ENCODE measurements at regions not wholly inside any gene's neighbourhood (a gene's known extent, or its start where the extent isn't known, plus 50 kb on each side); places are given as distances from the start of the nearest gene placed in this dataset.

DNA sequence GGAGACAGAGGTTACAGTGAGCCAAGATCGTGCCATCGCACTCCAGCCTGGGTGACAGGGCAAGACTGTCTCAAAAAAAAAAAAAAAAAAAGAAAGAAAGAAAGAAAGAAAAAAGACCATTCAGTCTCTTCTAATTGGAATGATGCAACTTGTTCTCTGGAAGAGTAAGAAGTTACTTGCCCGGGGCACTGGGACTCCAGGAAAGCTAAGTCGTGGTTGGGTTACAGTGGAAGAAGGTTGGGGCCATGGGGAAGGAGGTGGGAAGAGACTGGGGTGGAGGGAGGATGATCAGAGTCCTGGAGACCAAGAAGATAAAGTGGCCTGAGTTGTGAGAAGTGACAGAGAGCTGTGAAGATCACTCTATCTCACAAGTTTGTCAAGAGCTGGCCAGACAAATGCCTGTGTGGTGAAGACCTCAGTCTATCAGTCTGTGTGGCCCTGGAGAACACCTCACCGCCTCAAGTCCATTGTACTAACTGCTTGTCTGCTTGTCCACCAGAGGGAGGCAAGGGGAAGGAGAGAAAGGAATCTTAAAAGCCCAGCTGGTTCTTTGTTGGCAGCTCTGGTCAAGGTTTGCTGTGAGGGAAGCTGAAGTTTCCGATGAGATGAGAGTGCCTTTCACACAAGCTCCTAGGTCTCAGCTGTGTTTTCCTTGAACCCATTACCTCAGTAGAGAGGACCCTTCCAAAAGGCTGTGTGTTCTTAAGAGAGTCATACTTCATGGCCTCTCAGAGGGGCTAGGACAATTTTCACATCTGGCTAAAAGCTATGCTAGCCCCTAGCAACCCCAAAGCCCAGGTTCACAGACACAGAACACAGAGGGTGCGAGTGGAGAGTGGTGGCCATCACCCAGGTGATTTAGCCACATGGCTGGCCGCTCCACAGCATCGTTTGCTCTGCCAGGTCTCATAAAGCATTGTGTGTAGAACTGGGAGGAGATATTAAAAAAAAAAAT is 72.0 kb upstream of the TMEM178A start:
- no peak overlapping the region for H3K9ac ChIP-seq (ENCODE audit: low read depth, low read length, poor library complexity, severe bottlenecking)
- H3K36me3 ChIP-seq (ENCODE audit: insufficient read depth, low read length): no peaks in the 10 kb centered on the region
- TF ChIP-seq CTCF (conservative IDR thresholded peaks at IDR 0.05; ENCODE audit: low read length): peak; percentile 63
- no peak for TF ChIP-seq EZH2phosphoT487 (IDR thresholded peaks at IDR 0.05; ENCODE audit: borderline replicate concordance)
- H4K20me1 ChIP-seq (ENCODE audit: insufficient read depth, low read length, poor library complexity, severe bottlenecking): no peaks in the 10 kb centered on the region
- no peaks in the 10 kb centered on the region for H3K27me3 ChIP-seq (ENCODE audit: insufficient read depth, low read length, poor library complexity, severe bottlenecking)
- H3K4me2 ChIP-seq (ENCODE audit: low read depth, low read length, poor library complexity, severe bottlenecking): no peak overlapping the region
- H3K4me1 ChIP-seq (ENCODE audit: insufficient read depth, low read length, poor library complexity, severe bottlenecking): no peaks in the 10 kb centered on the region
- H2AFZ ChIP-seq (ENCODE audit: low read length): no peak overlapping the region
- H3K9me2 ChIP-seq (replicated peaks; ENCODE audit: low read depth, low read length): no peaks in the 10 kb centered on the region
- H3K79me2 ChIP-seq (ENCODE audit: insufficient read depth, low read length): no peaks in the 10 kb centered on the region
- H3K4me3 ChIP-seq (ENCODE audit: low read length, poor library complexity, severe bottlenecking): no peak overlapping the region
- H3K9me3 ChIP-seq (ENCODE audit: insufficient read depth, low read depth, low read length): no peaks in the 10 kb centered on the region
- H3F3A ChIP-seq (ENCODE audit: low read depth): no peaks in the 10 kb centered on the region

GRCh38 chr2:39595116-39595515 is 70.6 kb upstream of the TMEM178A start:
- Histone ChIP-seq H3K4me3 (ENCODE audit: low read length, poor library complexity, severe bottlenecking) (no peak overlapping the region), H3K79me2 (ENCODE audit: insufficient read depth, low read length) (no peaks in the 10 kb centered on the region), H3K9me3 (ENCODE audit: insufficient read depth, low read depth, low read length) (no peaks in the 10 kb centered on the region), H3K4me2 (ENCODE audit: low read depth, low read length, poor library complexity, severe bottlenecking) (no peak overlapping the region), H2AFZ (ENCODE audit: low read length) (no peak overlapping the region), H3K9me2 (replicated peaks; ENCODE audit: low read depth, low read length) (no peaks in the 10 kb centered on the region), H3K27me3 (ENCODE audit: insufficient read depth, low read length, poor library complexity, severe bottlenecking) (no peaks in the 10 kb centered on the region), H3K9ac (ENCODE audit: low read depth, low read length, poor library complexity, severe bottlenecking) (no peak overlapping the region), H4K20me1 (ENCODE audit: insufficient read depth, low read length, poor library complexity, severe bottlenecking) (no peaks in the 10 kb centered on the region), H3F3A (ENCODE audit: low read depth) (no peaks in the 10 kb centered on the region), H3K36me3 (ENCODE audit: insufficient read depth, low read length) (no peaks in the 10 kb centered on the region), H3K4me1 (ENCODE audit: insufficient read depth, low read length, poor library complexity, severe bottlenecking) (no peaks in the 10 kb centered on the region)
- no peak for TF ChIP-seq EZH2phosphoT487 (IDR thresholded peaks at IDR 0.05; ENCODE audit: borderline replicate concordance)
- TF ChIP-seq CTCF (conservative IDR thresholded peaks at IDR 0.05; ENCODE audit: low read length): no peak

- Histone ChIP-seq H3K79me2 (ENCODE audit: insufficient read depth, low read length) (no peaks in the 10 kb centered on the region), H3K4me1 (ENCODE audit: insufficient read depth, low read length, poor library complexity, severe bottlenecking) (no peaks in the 10 kb centered on the region), H3K9me3 (ENCODE audit: insufficient read depth, low read depth, low read length) (no peaks in the 10 kb centered on the region)
These were observed 68.4 kb upstream of the TMEM178A start for GRCh38 chr2:39597314-39597713.

More at GRCh38 chr2:39597314-39597713, 68.4 kb upstream of the TMEM178A start:
- Histone ChIP-seq H3K9me2 (replicated peaks; ENCODE audit: low read depth, low read length) (no peaks in the 10 kb centered on the region), H4K20me1 (ENCODE audit: insufficient read depth, low read length, poor library complexity, severe bottlenecking) (no peaks in the 10 kb centered on the region), H3F3A (ENCODE audit: low read depth) (no peaks in the 10 kb centered on the region), H3K9ac (ENCODE audit: low read depth, low read length, poor library complexity, severe bottlenecking) (no peak overlapping the region), H3K4me2 (ENCODE audit: low read depth, low read length, poor library complexity, severe bottlenecking) (no peak overlapping the region), H3K27me3 (ENCODE audit: insufficient read depth, low read length, poor library complexity, severe bottlenecking) (no peaks in the 10 kb centered on the region), H3K36me3 (ENCODE audit: insufficient read depth, low read length) (no peaks in the 10 kb centered on the region), H2AFZ (ENCODE audit: low read length) (no peak overlapping the region), H3K4me3 (ENCODE audit: low read length, poor library complexity, severe bottlenecking) (no peak overlapping the region)
- no peak for TF ChIP-seq CTCF (conservative IDR thresholded peaks at IDR 0.05; ENCODE audit: low read length)
- no peak for TF ChIP-seq EZH2phosphoT487 (IDR thresholded peaks at IDR 0.05; ENCODE audit: borderline replicate concordance)

Measured in Loucy (cell line).